GM13976 (cell line): ENCODE measurements at regions not wholly inside any gene's neighbourhood (a gene's known extent, or its start where the extent isn't known, plus 50 kb on each side); places are given as distances from the start of the nearest gene placed in this dataset.

Source experiments
- DNase-seq: peaks from one replicate; pipeline ENCODE4 v3.0.0; 2012; ENCODE audit warnings: low spot score
- CTCF ChIP-seq: IDR thresholded peaks from 2 replicates; pipeline ENCODE4 v1.5.1; 2012; ENCODE audit warnings: borderline replicate concordance, mild to moderate bottlenecking; ENCODE audit not compliant: insufficient read depth; ENCODE audit errors: extremely low read depth, missing control alignments, control extremely low read depth
- in situ Hi-C: fragments of 300-500 bp; cut with MboI; formaldehyde crosslinking; loops from one replicate; pipeline ENCODE4 v1.12.0; 2022; ENCODE audit warnings: low sequenced_read_pairs, mixed read lengths, inconsistent platforms; ENCODE audit not compliant: unreplicated experiment

- TF ChIP-seq CTCF, result no peak
- in situ Hi-C loops, result no loop called here
- no peak for DNase-seq
Observed at GRCh38 chr3:159637883-159638542, 350.6 kb upstream of the IL12A start.

- no peak for TF ChIP-seq CTCF
- DNase-seq, result no peak
- in situ Hi-C loops, result no loop called here
Observed at GRCh38 chr3:159640225-159640624, 348.4 kb upstream of the IL12A start.

- no peak for TF ChIP-seq CTCF
- in situ Hi-C loops, result no loop called here
- no peak for DNase-seq
Observed at GRCh38 chr3:159643406-159643805, 345.2 kb upstream of the IL12A start.

- in situ Hi-C loops, result no loop called here
- no peak for DNase-seq
- no peak for TF ChIP-seq CTCF
Observed at GRCh38 chr3:159645874-159646273, 342.8 kb upstream of the IL12A start.

- no peak for TF ChIP-seq CTCF
- in situ Hi-C loops, result no loop called here
- no peak for DNase-seq
Observed at GRCh38 chr3:159649951-159650350, 338.7 kb upstream of the IL12A start.

GRCh38 chr3:159650726-159651125 is 337.9 kb upstream of the IL12A start:
- in situ Hi-C loops, result no loop called here
- no peak for TF ChIP-seq CTCF

More at GRCh38 chr3:159650726-159651125, 337.9 kb upstream of the IL12A start:
- DNase-seq, result no peak
